Stimulated activated CD8-positive, alpha-beta memory T cell treated with anti-CD3 and anti-CD28 coated beads, Interleukin-7, amount 100 ng/mL, for 24 hours (primary cell): ENCODE measurements at regions not wholly inside any gene's neighbourhood (a gene's known extent, or its start where the extent isn't known, plus 50 kb on each side); places are given as distances from the start of the nearest gene placed in this dataset.
"Not testable (repeated sequence)": the region's sequence is repeated elsewhere in the genome, so short reads cannot be mapped to it uniquely, and the experiment has no call there.

Source experiments
- DNase-seq: peaks from one replicate; pipeline ENCODE4 v3.0.0-alpha.2; 2020; ENCODE audit warnings: low read depth

- DNase-seq, result no peak
Observed at GRCh38 chr1:30249446-30250337, 473.7 kb downstream of the MATN1 start.

GRCh38 chr1:30248774-30249173 lies 474.6 kb downstream of the MATN1 start:
- DNase-seq, result no peak

GRCh38 chr1:30248373-30248772 lies 475.0 kb downstream of the MATN1 start:
- DNase-seq, result no peak

GRCh38 chr1:30244801-30245200 lies 478.6 kb downstream of the MATN1 start:
- no peak for DNase-seq

- no peak for DNase-seq
Observed at GRCh38 chr1:30242722-30243457, 480.5 kb downstream of the MATN1 start.

GRCh38 chr1:30242168-30242567 lies 481.2 kb downstream of the MATN1 start:
- DNase-seq, result no peak

- DNase-seq, result no peak
Observed at GRCh38 chr1:30241681-30242080, 481.7 kb downstream of the MATN1 start.

GRCh38 chr1:30234091-30234490 lies 489.3 kb downstream of the MATN1 start:
- DNase-seq, result no peak

- no peak for DNase-seq
Observed at GRCh38 chr1:30232288-30232899, 491.0 kb downstream of the MATN1 start.

- no peak for DNase-seq
Observed at GRCh38 chr1:30229960-30230359, 493.4 kb downstream of the MATN1 start.

- no peak for DNase-seq
Observed at GRCh38 chr1:30229557-30229956, 493.8 kb downstream of the MATN1 start.

GRCh38 chr1:30226648-30227047 lies 496.7 kb downstream of the MATN1 start:
- no peak for DNase-seq

- no peak for DNase-seq
Observed at GRCh38 chr1:30225357-30225756, 498.0 kb downstream of the MATN1 start.

- DNase-seq, result no peak
Observed at GRCh38 chr1:30219675-30220074, 503.7 kb downstream of the MATN1 start.

- DNase-seq, result no peak
Observed at GRCh38 chr1:30218438-30218837, 504.9 kb downstream of the MATN1 start.

GRCh38 chr1:30216602-30217001 lies 506.8 kb downstream of the MATN1 start:
- no peak for DNase-seq

- DNase-seq, result no peak
Observed at GRCh38 chr1:30213936-30214335, 509.4 kb downstream of the MATN1 start.

GRCh38 chr1:30207962-30208361 lies 515.4 kb downstream of the MATN1 start:
- not testable (repeated sequence) for DNase-seq

- DNase-seq, result not testable (repeated sequence)
Observed at GRCh38 chr1:30206631-30207030, 516.8 kb downstream of the MATN1 start.

- not testable (repeated sequence) for DNase-seq
Observed at GRCh38 chr1:30204916-30205315, 518.5 kb downstream of the MATN1 start.

GRCh38 chr1:30201015-30201414 lies 522.4 kb downstream of the MATN1 start:
- no peak for DNase-seq

- DNase-seq, result no peak
Observed at GRCh38 chr1:30200161-30200560, 523.2 kb downstream of the MATN1 start.

- no peak for DNase-seq
Observed at GRCh38 chr1:30199563-30199962, 523.8 kb downstream of the MATN1 start.
